ENCODE measurements at regions not wholly inside any gene's neighbourhood (a gene's known extent, or its start where the extent isn't known, plus 50 kb on each side); places are given as distances from the start of the nearest gene placed in this dataset.

GRCh38 chr11:31919175-31919574 lies 108.1 kb upstream of the PAX6 start:
- no peak for TF ChIP-seq POLR2AphosphoS5 (IDR thresholded peaks at IDR 0.05; ENCODE audit: insufficient read depth in 1 of 2, low read depth in 1 of 2)
- TF ChIP-seq, protein P1, sequence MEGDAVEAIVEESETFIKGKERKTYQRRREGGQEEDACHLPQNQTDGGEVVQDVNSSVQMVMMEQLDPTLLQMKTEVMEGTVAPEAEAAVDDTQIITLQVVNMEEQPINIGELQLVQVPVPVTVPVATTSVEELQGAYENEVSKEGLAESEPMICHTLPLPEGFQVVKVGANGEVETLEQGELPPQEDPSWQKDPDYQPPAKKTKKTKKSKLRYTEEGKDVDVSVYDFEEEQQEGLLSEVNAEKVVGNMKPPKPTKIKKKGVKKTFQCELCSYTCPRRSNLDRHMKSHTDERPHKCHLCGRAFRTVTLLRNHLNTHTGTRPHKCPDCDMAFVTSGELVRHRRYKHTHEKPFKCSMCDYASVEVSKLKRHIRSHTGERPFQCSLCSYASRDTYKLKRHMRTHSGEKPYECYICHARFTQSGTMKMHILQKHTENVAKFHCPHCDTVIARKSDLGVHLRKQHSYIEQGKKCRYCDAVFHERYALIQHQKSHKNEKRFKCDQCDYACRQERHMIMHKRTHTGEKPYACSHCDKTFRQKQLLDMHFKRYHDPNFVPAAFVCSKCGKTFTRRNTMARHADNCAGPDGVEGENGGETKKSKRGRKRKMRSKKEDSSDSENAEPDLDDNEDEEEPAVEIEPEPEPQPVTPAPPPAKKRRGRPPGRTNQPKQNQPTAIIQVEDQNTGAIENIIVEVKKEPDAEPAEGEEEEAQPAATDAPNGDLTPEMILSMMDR (IDR thresholded peaks at IDR 0.05), result no peak

Measured in vagina (tissue), 2 donors.